ENCODE measurements at regions not wholly inside any gene's neighbourhood (a gene's known extent, or its start where the extent isn't known, plus 50 kb on each side); places are given as distances from the start of the nearest gene placed in this dataset.

- no peak for DNase-seq
- H3K4me1 ChIP-seq, result no peaks in the 10 kb centered on the region
- no peaks in the 10 kb centered on the region for H3K9me3 ChIP-seq
- no peak for TF ChIP-seq CTCF (IDR thresholded peaks at IDR 0.05)
- H3K4me3 ChIP-seq, result no peak overlapping the region
- peaks cover 28% of the 10 kb centered on the region for H3K27me3 ChIP-seq
- no peak overlapping the region for H3K27ac ChIP-seq
- no peak for ATAC-seq
- H3K36me3 ChIP-seq, result no peaks in the 10 kb centered on the region
- intact Hi-C loops (cut with DNase I), result no loop called here
These were observed 91.1 kb downstream of the BARX1 start for GRCh38 chr9:93864032-93864431.

- no peak overlapping the region for H3K27ac ChIP-seq
- H3K27me3 ChIP-seq, result peaks cover 31% of the 10 kb centered on the region
- ATAC-seq, result no peak
These were observed 92.1 kb downstream of the BARX1 start for GRCh38 chr9:93862877-93863545.

GRCh38 chr9:93861736-93862358 lies 93.3 kb downstream of the BARX1 start:
- H3K9me3 ChIP-seq, result no peaks in the 10 kb centered on the region
- DNase-seq (no peak), ATAC-seq (no peak)
- H3K27me3 ChIP-seq, result peaks cover 37% of the 10 kb centered on the region
- no peaks in the 10 kb centered on the region for H3K4me1 ChIP-seq
- H3K36me3 ChIP-seq, result no peaks in the 10 kb centered on the region
- no peak for TF ChIP-seq CTCF (IDR thresholded peaks at IDR 0.05)
- intact Hi-C loops (cut with DNase I), result no loop called here
- no peak overlapping the region for H3K27ac ChIP-seq
- H3K4me3 ChIP-seq, result no peak overlapping the region

More at GRCh38 chr9:93862877-93863545, 92.1 kb downstream of the BARX1 start:
- intact Hi-C loops (cut with DNase I), result no loop called here
- DNase-seq, result no peak
- no peaks in the 10 kb centered on the region for H3K36me3 ChIP-seq
- no peaks in the 10 kb centered on the region for H3K9me3 ChIP-seq
- TF ChIP-seq CTCF (IDR thresholded peaks at IDR 0.05), result no peak
- no peak overlapping the region for H3K4me3 ChIP-seq
- H3K4me1 ChIP-seq, result no peaks in the 10 kb centered on the region

GRCh38 chr9:93860694-93861658 lies 94.2 kb downstream of the BARX1 start:
- Histone ChIP-seq H3K27me3 (peaks cover 37% of the 10 kb centered on the region), H3K4me3 (no peak overlapping the region), H3K36me3 (no peaks in the 10 kb centered on the region), H3K27ac (no peak overlapping the region), H3K4me1 (no peaks in the 10 kb centered on the region), H3K9me3 (no peaks in the 10 kb centered on the region)
- no peak for TF ChIP-seq CTCF (IDR thresholded peaks at IDR 0.05)
- DNase-seq (peak; percentile 62), ATAC-seq (peak; percentile 20)
- intact Hi-C loops (cut with DNase I), result no loop called here

GRCh38 chr9:93859431-93860215 lies 95.5 kb downstream of the BARX1 start:
- Histone ChIP-seq H3K27me3 (peaks cover 37% of the 10 kb centered on the region), H3K36me3 (no peaks in the 10 kb centered on the region), H3K9me3 (no peaks in the 10 kb centered on the region), H3K27ac (no peak overlapping the region), H3K4me1 (no peaks in the 10 kb centered on the region), H3K4me3 (no peak overlapping the region)
- no peak for TF ChIP-seq CTCF (IDR thresholded peaks at IDR 0.05)
- DNase-seq (no peak), ATAC-seq (no peak)
- intact Hi-C loops (cut with DNase I), result no loop called here
